ENCODE measurements at regions not wholly inside any gene's neighbourhood (a gene's known extent, or its start where the extent isn't known, plus 50 kb on each side); places are given as distances from the start of the nearest gene placed in this dataset.

- no peak for TF ChIP-seq ZNF148 (tag by site-specific recombination; IDR thresholded peaks at IDR 0.05; ENCODE audit: borderline replicate concordance)
- TF ChIP-seq ZNF391 (tag by site-specific recombination; IDR thresholded peaks at IDR 0.05; ENCODE audit: borderline replicate concordance, low read depth): no peak
- no peak for TF ChIP-seq ZNF449 (tag by site-specific recombination; IDR thresholded peaks at IDR 0.05)
- Histone ChIP-seq H3K4me1 (ENCODE audit: control insufficient read depth, insufficient read depth, low read length) (no peaks in the 10 kb centered on the region), H3K9me3 (ENCODE audit: control insufficient read depth, insufficient read depth, low read depth, low read length) (no peaks in the 10 kb centered on the region), H3K27ac (ENCODE audit: extremely low read depth, low read depth, low read length) (no peak overlapping the region), H3K36me3 (ENCODE audit: control insufficient read depth in 2 of 2, insufficient read depth in 1 of 2, low read length in 2 of 2) (no peaks in the 10 kb centered on the region), H3K4me3 (ENCODE audit: low read depth, low read length) (no peak overlapping the region)
- POLR2A ChIA-PET: no interaction called here
- CTCF ChIA-PET: no interaction called here
Measured at GRCh38 chr4:115678425-115678941, 565.1 kb upstream of the NDST4 start.

GRCh38 chr4:115675719-115676118, 562.3 kb upstream of the NDST4 start:
- CTCF ChIA-PET: no interaction called here
- POLR2A ChIA-PET: no interaction called here
- TF ChIP-seq ZNF423 (tag by site-specific recombination; IDR thresholded peaks at IDR 0.05) (no peak), ZNF26 (tag by site-specific recombination; IDR thresholded peaks at IDR 0.05) (no peak), ZNF37A (tag by site-specific recombination; IDR thresholded peaks at IDR 0.05) (no peak), ZNF549 (tag by site-specific recombination; IDR thresholded peaks at IDR 0.05) (no peak), ZNF529 (tag by site-specific recombination; IDR thresholded peaks at IDR 0.05; ENCODE audit: insufficient replicate concordance) (no peak), ZNF776 (tag by site-specific recombination; IDR thresholded peaks at IDR 0.05; ENCODE audit: borderline replicate concordance) (no peak), ZNF211 (tag by site-specific recombination; IDR thresholded peaks at IDR 0.05; ENCODE audit: low read depth) (no peak), OVOL3 (tag by site-specific recombination; IDR thresholded peaks at IDR 0.05) (no peak), ZBTB6 (tag by site-specific recombination; IDR thresholded peaks at IDR 0.05) (no peak), ELK4 (IDR thresholded peaks at IDR 0.05; ENCODE audit: borderline replicate concordance, low read depth, low read length) (no peak), ZNF239 (tag by site-specific recombination; IDR thresholded peaks at IDR 0.05) (no peak), ZNF518A (tag by site-specific recombination; conservative IDR thresholded peaks at IDR 0.05; ENCODE audit: low read depth) (no peak), ZNF596 (tag by site-specific recombination; IDR thresholded peaks at IDR 0.05) (no peak)

More at GRCh38 chr4:115675719-115676118, 562.3 kb upstream of the NDST4 start:
- Histone ChIP-seq H3K4me3 (ENCODE audit: low read depth, low read length) (no peak overlapping the region), H3K9me3 (ENCODE audit: control insufficient read depth, insufficient read depth, low read depth, low read length) (no peaks in the 10 kb centered on the region), H3K27ac (ENCODE audit: extremely low read depth, low read depth, low read length) (no peak overlapping the region), H3K36me3 (ENCODE audit: control insufficient read depth in 2 of 2, insufficient read depth in 1 of 2, low read length in 2 of 2) (no peaks in the 10 kb centered on the region), H3K4me1 (ENCODE audit: control insufficient read depth, insufficient read depth, low read length) (no peaks in the 10 kb centered on the region)
